Suprapubic skin (tissue), 4 donors: ENCODE measurements at regions not wholly inside any gene's neighbourhood (a gene's known extent, or its start where the extent isn't known, plus 50 kb on each side); places are given as distances from the start of the nearest gene placed in this dataset.

ENCODE experiments used
- DNase-seq, 2 donors: peaks; one replicate each; pipeline ENCODE4 v3.0.0-alpha.2; 2019; ENCODE audit warnings: low spot score in 2 of 2
- H3K27ac ChIP-seq: fragments of 200-600 bp; sonication (generic); one replicate; pipeline ENCODE4 v1.5.1; 2019
- H3K27me3 ChIP-seq: fragments of 200-600 bp; sonication (generic); one replicate; pipeline ENCODE4 v1.5.1; 2019
- H3K36me3 ChIP-seq: fragments of 200-600 bp; sonication (generic); one replicate; pipeline ENCODE4 v1.5.1; 2019
- H3K4me1 ChIP-seq: fragments of 200-600 bp; sonication (generic); one replicate; pipeline ENCODE4 v1.5.1; 2019
- H3K4me3 ChIP-seq: fragments of 200-600 bp; sonication (generic); one replicate; pipeline ENCODE4 v1.5.1; 2019; ENCODE audit warnings: mild to moderate bottlenecking
- H3K9me3 ChIP-seq: fragments of 200-600 bp; sonication (generic); one replicate; pipeline ENCODE4 v1.5.1; 2019
- CTCF ChIP-seq, 2 donors: fragments of 200-600 bp in 1 of 2; fragments of 450-650 bp in 1 of 2; sonication (generic) in 1 of 2; IDR thresholded peaks; one replicate each; pipeline ENCODE4 v1.5.1; 2016 to 2019; ENCODE audit warnings: antibody characterized with exemption in 2 of 2, mild to moderate bottlenecking in 1 of 2, moderate library complexity in 1 of 2
- EP300 ChIP-seq: sonication (generic); formaldehyde crosslinking; IDR thresholded peaks from one replicate; pipeline ENCODE4 v1.6.1; 2017; ENCODE audit warnings: antibody characterized with exemption
- POLR2A ChIP-seq, 2 donors: fragments of 450-650 bp; IDR thresholded peaks; one replicate each; pipeline ENCODE4 v1.6.1; 2017; ENCODE audit warnings: antibody characterized with exemption in 2 of 2, mild to moderate bottlenecking in 2 of 2, moderate library complexity in 2 of 2
- POLR2AphosphoS5 ChIP-seq, 3 donors: sonication (generic); formaldehyde crosslinking; IDR thresholded peaks; one replicate each; pipeline ENCODE4 v1.6.1; 2017; ENCODE audit warnings: antibody characterized with exemption in 3 of 3
- WGBS: methylation state at CpG from one replicate; pipeline ENCODE4 v1.1.5; 2018; 5-methylcytosine and 5-hydroxymethylcytosine counted together

- no peak overlapping the region for H3K4me3 ChIP-seq
- no peaks in the 10 kb centered on the region for H3K9me3 ChIP-seq
- H3K36me3 ChIP-seq, result no peaks in the 10 kb centered on the region
- no peaks in the 10 kb centered on the region for H3K27me3 ChIP-seq
- H3K4me1 ChIP-seq, result no peaks in the 10 kb centered on the region
- no peak overlapping the region for H3K27ac ChIP-seq
- TF ChIP-seq EP300 (no peak), POLR2AphosphoS5 (IDR thresholded peaks at IDR 0.05) (no peak), CTCF (IDR thresholded peaks at IDR 0.05) (no peak), POLR2A (IDR thresholded peaks at IDR 0.05) (no peak)
- no peak for DNase-seq
Observed at GRCh38 chr2:128925631-128926030, 607.0 kb upstream of the HS6ST1 start.

DNA sequence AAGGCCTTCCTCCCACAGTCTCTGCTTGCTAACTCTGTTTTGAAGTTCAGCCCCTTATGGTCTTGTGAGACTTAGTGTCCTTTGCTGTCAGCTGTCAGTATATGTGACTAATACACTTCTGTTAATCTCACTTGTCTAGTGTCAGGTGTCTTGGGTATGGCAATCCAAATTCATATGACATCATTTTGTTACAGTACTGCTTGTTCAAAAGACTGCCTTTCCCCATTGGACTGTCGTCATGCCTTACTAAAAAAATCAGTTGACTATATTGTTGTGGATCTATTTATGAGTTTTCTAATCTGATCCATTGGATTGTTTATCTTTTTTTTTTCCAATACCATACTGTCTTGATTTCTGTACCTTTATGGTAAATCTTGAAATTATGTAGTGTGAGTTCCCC is 611.4 kb upstream of the HS6ST1 start:
- WGBS, result 94% methylated on average over 1 of the region's 1 CpG

GRCh38 chr2:128940378-128940777 is 621.7 kb upstream of the HS6ST1 start:
- H3K9me3 ChIP-seq, result no peaks in the 10 kb centered on the region
- DNase-seq, result no peak
- H3K36me3 ChIP-seq, result no peaks in the 10 kb centered on the region
- no peak overlapping the region for H3K27ac ChIP-seq
- TF ChIP-seq EP300 (no peak), POLR2A (IDR thresholded peaks at IDR 0.05) (no peak), POLR2AphosphoS5 (IDR thresholded peaks at IDR 0.05) (no peak), CTCF (IDR thresholded peaks at IDR 0.05) (no peak)
- no peaks in the 10 kb centered on the region for H3K27me3 ChIP-seq
- no peak overlapping the region for H3K4me3 ChIP-seq
- H3K4me1 ChIP-seq, result peaks cover 3% of the 10 kb centered on the region
- WGBS, result 87% methylated on average over 12 of the region's 12 CpGs

More for the DNA sequence above, 611.4 kb upstream of the HS6ST1 start:
- Histone ChIP-seq H3K27ac (no peak overlapping the region), H3K4me1 (no peaks in the 10 kb centered on the region), H3K9me3 (no peaks in the 10 kb centered on the region), H3K4me3 (no peak overlapping the region), H3K27me3 (no peaks in the 10 kb centered on the region), H3K36me3 (no peaks in the 10 kb centered on the region)
- DNase-seq, result no peak
- no peak for TF ChIP-seq CTCF (IDR thresholded peaks at IDR 0.05)
- TF ChIP-seq POLR2AphosphoS5 (IDR thresholded peaks at IDR 0.05), result no peak
- no peak for TF ChIP-seq POLR2A (IDR thresholded peaks at IDR 0.05)
- TF ChIP-seq EP300, result no peak

GRCh38 chr2:128941751-128942150 is 623.1 kb upstream of the HS6ST1 start:
- WGBS, result 39% methylated on average over 3 of the region's 3 CpGs
- Histone ChIP-seq H3K36me3 (no peaks in the 10 kb centered on the region), H3K27ac (no peak overlapping the region), H3K4me1 (peaks cover 3% of the 10 kb centered on the region), H3K27me3 (no peaks in the 10 kb centered on the region), H3K4me3 (no peak overlapping the region), H3K9me3 (no peaks in the 10 kb centered on the region)
- no peak for TF ChIP-seq EP300
- no peak for TF ChIP-seq CTCF (IDR thresholded peaks at IDR 0.05)
- no peak for TF ChIP-seq POLR2AphosphoS5 (IDR thresholded peaks at IDR 0.05)
- no peak for TF ChIP-seq POLR2A (IDR thresholded peaks at IDR 0.05)
- DNase-seq, result no peak

DNA sequence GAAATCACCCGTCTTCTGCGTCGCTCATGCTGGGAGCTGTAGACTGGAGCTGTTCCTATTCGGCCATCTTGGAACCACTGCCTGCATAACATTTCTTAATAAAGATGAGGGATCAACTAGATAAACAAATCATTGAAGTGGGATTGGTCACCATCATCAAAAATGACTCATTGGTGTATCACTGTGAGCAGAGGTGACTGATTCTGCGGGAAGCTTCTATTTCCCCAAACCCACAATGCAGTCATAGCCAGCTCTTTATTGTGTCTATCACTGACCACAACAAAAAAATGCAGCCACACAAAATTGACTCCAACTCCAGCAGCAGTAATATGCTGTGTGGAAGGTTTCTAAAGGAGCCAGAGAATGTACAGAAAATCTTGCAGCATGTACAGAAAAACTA is 630.7 kb upstream of the HS6ST1 start:
- 84% methylated on average over 5 of the region's 5 CpGs for WGBS
- Histone ChIP-seq H3K9me3 (no peaks in the 10 kb centered on the region), H3K27ac (no peak overlapping the region), H3K36me3 (no peaks in the 10 kb centered on the region), H3K27me3 (no peaks in the 10 kb centered on the region), H3K4me1 (no peaks in the 10 kb centered on the region), H3K4me3 (no peak overlapping the region)
- no peak for TF ChIP-seq POLR2AphosphoS5 (IDR thresholded peaks at IDR 0.05)
- no peak for TF ChIP-seq CTCF (IDR thresholded peaks at IDR 0.05)
- no peak for TF ChIP-seq EP300
- TF ChIP-seq POLR2A (IDR thresholded peaks at IDR 0.05), result no peak
- no peak for DNase-seq
